A549 (cell line): ENCODE measurements at regions not wholly inside any gene's neighbourhood (a gene's known extent, or its start where the extent isn't known, plus 50 kb on each side); places are given as distances from the start of the nearest gene placed in this dataset.

Source experiments
- ATAC-seq, 2 experiments: fragments of 200-7000 bp in 1 of 2; fragments of >200 bp in 1 of 2; cut with Nextera tagmentation in 1 of 2; cut with Tn5 transposase in 1 of 2; 3 replicates each; pipeline versions ENCODE4 v1.8.0 to v1.9.1; 2018 to 2020; ENCODE audit warnings: mild to moderate bottlenecking in 1 of 2, moderate library complexity in 1 of 2
- CTCF ChIA-PET: fragments of 300-600 bp; sonication (Branson Sonifier 250); formaldehyde crosslinking; extraction: SDS; loops from one replicate; lab custom pipeline; 2021; ENCODE audit warnings: antibody characterized with exemption, inconsistent platforms; lab: Yijun Ruan, JAX
- POLR2A ChIA-PET: fragments of 350-600 bp; formaldehyde crosslinking; extraction: SDS; loops from one replicate; lab custom pipeline; 2021; ENCODE audit warnings: antibody characterized with exemption, inconsistent platforms; lab: Yijun Ruan, JAX
- DNase-seq, 2 experiments: peaks; one replicate each; pipeline versions ENCODE4 v3.0.0 to v3.0.0-alpha.2; 2011 to 2016; ENCODE audit warnings: low read depth in 1 of 2, low spot score in 1 of 2
- FAIRE-seq: peaks from 2 replicates; lab custom pipeline; 2011; peaks lifted over from hg19 to GRCh38; lab: Jason Lieb, UNC
- H3K27ac ChIP-seq, 2 experiments: fragments of >200 bp; sonication (Bioruptor Twin); formaldehyde crosslinking; 3 replicates each; pipeline ENCODE4 v1.5.1; 2016 to 2017
- H3K4me1 ChIP-seq: fragments of >200 bp; sonication (Bioruptor Twin); formaldehyde crosslinking; 3 replicates; pipeline ENCODE4 v1.6.1; 2016
- H3K4me2 ChIP-seq: fragments of >200 bp; sonication (Bioruptor Twin); formaldehyde crosslinking; 3 replicates; pipeline ENCODE4 v1.6.1; 2016
- H3K4me3 ChIP-seq: fragments of >200 bp; sonication (Bioruptor Twin); formaldehyde crosslinking; 3 replicates; pipeline ENCODE4 v1.5.1; 2016
- H3K9me3 ChIP-seq: fragments of >200 bp; sonication (Bioruptor Twin); formaldehyde crosslinking; 3 replicates; pipeline ENCODE4 v1.6.1; 2016
- ATOH8 ChIP-seq: fragments of 250-450 bp; sonication (Bioruptor Pico); IDR thresholded peaks from 2 replicates; pipeline ENCODE4 v1.5.0; 2020; ENCODE audit warnings: low read depth, mild to moderate bottlenecking, moderate library complexity
- CBX8 ChIP-seq: fragments of 200-600 bp; sonication (generic); IDR thresholded peaks from 2 replicates; pipeline ENCODE4 v1.6.1; 2016
- CHD2 ChIP-seq: fragments of 150-350 bp; IDR thresholded peaks from 2 replicates; pipeline ENCODE4 v1.6.1; 2014; ENCODE audit warnings: low read length; ENCODE audit not compliant: partially characterized antibody
- CTCF ChIP-seq: fragments of >200 bp; sonication (Bioruptor Twin); formaldehyde crosslinking; IDR thresholded peaks from 3 replicates; pipeline ENCODE4 v1.5.1; 2016
- E2F6 ChIP-seq: IDR thresholded peaks from 2 replicates; pipeline ENCODE4 v1.6.1; 2012; ENCODE audit warnings: low read depth, borderline replicate concordance
- EHMT2 ChIP-seq: fragments of 200-600 bp; sonication (generic); IDR thresholded peaks from 2 replicates; pipeline ENCODE4 v1.6.1; 2016; ENCODE audit warnings: antibody characterized with exemption, low read depth, mild to moderate bottlenecking, moderate library complexity
- ESRRA ChIP-seq: fragments of 150-350 bp; IDR thresholded peaks from 2 replicates; pipeline ENCODE4 v1.6.1; 2014; ENCODE audit warnings: mild to moderate bottlenecking, low read length, borderline replicate concordance
- FOSL2 ChIP-seq, 2 experiments: fragments of 450-650 bp in 1 of 2; fragments of >200 bp in 1 of 2; sonication (Bioruptor Twin) in 1 of 2; formaldehyde crosslinking; IDR thresholded peaks; 2 replicates each; pipeline versions ENCODE4 v1.5.0 to v1.6.1; 2016 to 2020; ENCODE audit warnings: mild to moderate bottlenecking in 1 of 2, moderate library complexity in 1 of 2
- FOXS1 ChIP-seq: fragments of 250-450 bp; sonication (Bioruptor Pico); IDR thresholded peaks from 2 replicates; pipeline ENCODE4 v1.5.0; 2020; ENCODE audit warnings: mild to moderate bottlenecking, moderate library complexity
- HEYL ChIP-seq: fragments of 250-450 bp; sonication (Bioruptor Pico); IDR thresholded peaks from 2 replicates; pipeline ENCODE4 v1.8.0; 2021; ENCODE audit warnings: mild to moderate bottlenecking, moderate library complexity
- HMGXB4 ChIP-seq: fragments of 250-450 bp; sonication (Bioruptor Pico); IDR thresholded peaks from 2 replicates; pipeline ENCODE4 v1.5.0; 2021; ENCODE audit warnings: mild to moderate bottlenecking, moderate library complexity, borderline replicate concordance
- HOXA7 ChIP-seq: fragments of 250-450 bp; sonication (Bioruptor Pico); IDR thresholded peaks from 2 replicates; pipeline ENCODE4 v1.5.0; 2020; ENCODE audit warnings: mild to moderate bottlenecking, moderate library complexity
- HOXB13 ChIP-seq: fragments of 250-450 bp; sonication (Bioruptor Pico); IDR thresholded peaks from 2 replicates; pipeline ENCODE4 v1.5.0; 2020; ENCODE audit warnings: low read depth, mild to moderate bottlenecking, moderate library complexity
- HOXB5 ChIP-seq: fragments of 250-450 bp; sonication (Bioruptor Pico); IDR thresholded peaks from 2 replicates; pipeline ENCODE4 v1.5.0; 2020; ENCODE audit warnings: mild to moderate bottlenecking, moderate library complexity
- JUNB ChIP-seq: fragments of >200 bp; sonication (Bioruptor Twin); formaldehyde crosslinking; IDR thresholded peaks from 2 replicates; pipeline ENCODE4 v1.6.1; 2016
- KDM1A ChIP-seq: fragments of 200-600 bp; sonication (generic); IDR thresholded peaks from 2 replicates; pipeline ENCODE4 v1.6.1; 2016; ENCODE audit warnings: low read depth, mild to moderate bottlenecking
- MAFK ChIP-seq: fragments of 450-650 bp; IDR thresholded peaks from 2 replicates; pipeline ENCODE4 v1.6.1; 2014; ENCODE audit not compliant: partially characterized antibody
- MYC ChIP-seq: IDR thresholded peaks from 2 replicates; pipeline ENCODE4 v1.6.1; 2012; ENCODE audit warnings: mild to moderate bottlenecking, inconsistent platforms, low read length, improper control_type of control experiment, borderline replicate concordance
- NFE2L2 ChIP-seq: fragments of 150-350 bp; conservative IDR thresholded peaks from 2 replicates; pipeline ENCODE4 v1.6.1; 2014; ENCODE audit warnings: low read length
- PBX3 ChIP-seq: IDR thresholded peaks from 2 replicates; pipeline ENCODE4 v1.6.1; 2012
- RARB ChIP-seq: fragments of 250-450 bp; sonication (Bioruptor Pico); IDR thresholded peaks from 2 replicates; pipeline ENCODE4 v1.8.0; 2021; ENCODE audit warnings: mild to moderate bottlenecking, moderate library complexity
- RCOR1 ChIP-seq: fragments of 150-350 bp; IDR thresholded peaks from 2 replicates; pipeline ENCODE4 v1.6.1; 2014; ENCODE audit warnings: antibody characterized with exemption, low read length, low read depth
- RFX5 ChIP-seq: fragments of 450-650 bp; IDR thresholded peaks from 2 replicates; pipeline ENCODE4 v1.7.1; 2014; ENCODE audit warnings: antibody characterized with exemption, mild to moderate bottlenecking, moderate library complexity
- RNF2 ChIP-seq: fragments of 200-600 bp; sonication (generic); IDR thresholded peaks from 2 replicates; pipeline ENCODE4 v1.6.1; 2016; ENCODE audit warnings: low read depth, mild to moderate bottlenecking, antibody characterized with exemption, moderate library complexity, borderline replicate concordance
- TFCP2L1 ChIP-seq: fragments of 250-450 bp; sonication (Bioruptor Pico); IDR thresholded peaks from 2 replicates; pipeline ENCODE4 v1.5.0; 2021; ENCODE audit warnings: mild to moderate bottlenecking
- TP53 ChIP-seq: fragments of 250-450 bp; sonication (Bioruptor Pico); IDR thresholded peaks from 2 replicates; pipeline ENCODE4 v1.5.0; 2021; ENCODE audit warnings: mild to moderate bottlenecking, moderate library complexity
- WGBS: methylation state at CpG from one replicate; pipeline ENCODE4 v1.1.6; 2017; ENCODE audit errors: missing lambda C conversion rate; 5-methylcytosine and 5-hydroxymethylcytosine counted together

- ATAC-seq: no peak
- POLR2A ChIA-PET: no interaction called here
These were observed 286.3 kb downstream of the NUAK1 start for GRCh38 chr12:105852496-105852895.

GRCh38 chr12:105852951-105853350 is 285.8 kb downstream of the NUAK1 start:
- FAIRE-seq: no peak
- H3K4me2 ChIP-seq: no peak overlapping the region
- TF ChIP-seq HOXB5 (CRISPR knock-in tag) (no peak), TP53 (CRISPR knock-in tag) (no peak), CHD2 (no peak), HOXA7 (CRISPR knock-in tag) (no peak), KDM1A (no peak), TFCP2L1 (CRISPR knock-in tag) (no peak), ATOH8 (CRISPR knock-in tag) (no peak), PBX3 (no peak), CBX8 (no peak), ESRRA (no peak), FOXS1 (no peak), E2F6 (no peak), HOXB13 (CRISPR knock-in tag) (no peak), JUNB (no peak), MYC (no peak), RFX5 (no peak), RCOR1 (no peak), FOSL2 (IDR thresholded peaks at IDR 0.05) (no peak), FOSL2 (CRISPR knock-in tag; IDR thresholded peaks at IDR 0.05) (no peak), MAFK (no peak)
- TF ChIP-seq, all 56 proteins: peak for 0
- ATAC-seq (no peak), DNase-seq (no peak)
- Histone ChIP-seq H3K27ac (no peak overlapping the region), H3K4me1 (no peaks in the 10 kb centered on the region), H3K9me3 (peaks cover 3% of the 10 kb centered on the region; the same call in 1 of the 3 replicates), H3K4me3 (no peak overlapping the region)
- POLR2A ChIA-PET: no interaction called here
- CTCF ChIA-PET: interaction anchor here (0.6 kb wide), 1 partner anchor 10 kb away, joined by 3 read pairs; no protein-coding TSS in a partner anchor
- 72% methylated on average over 2 of the region's 2 CpGs for WGBS

More at GRCh38 chr12:105852496-105852895, 286.3 kb downstream of the NUAK1 start:
- CTCF ChIA-PET: no interaction called here
- FAIRE-seq: no peak
- H3K4me2 ChIP-seq: no peak overlapping the region
- H3K4me1 ChIP-seq: no peaks in the 10 kb centered on the region
- no peak for DNase-seq
- TF ChIP-seq FOSL2 (IDR thresholded peaks at IDR 0.05): no peak
- TF ChIP-seq FOSL2 (CRISPR knock-in tag; IDR thresholded peaks at IDR 0.05): no peak
- TF ChIP-seq HOXB5 (CRISPR knock-in tag): no peak
- TF ChIP-seq EHMT2: no peak
- no peak for TF ChIP-seq KDM1A
- H3K27ac ChIP-seq: no peak overlapping the region
- 78% methylated on average over 7 of the region's 7 CpGs for WGBS
- no peak overlapping the region for H3K4me3 ChIP-seq
- H3K9me3 ChIP-seq: peaks cover 3% of the 10 kb centered on the region; the same call in 1 of the 3 replicates

- 31% methylated on average over 2 of the region's 2 CpGs for WGBS
- H3K4me1 ChIP-seq: no peaks in the 10 kb centered on the region
- DNase-seq: no peak
- POLR2A ChIA-PET: no interaction called here
- no peak overlapping the region for H3K4me2 ChIP-seq
- no peak overlapping the region for H3K4me3 ChIP-seq
- ATAC-seq: no peak
- CTCF ChIA-PET: interaction anchor here (0.9 kb wide), 1 partner anchor 9 kb away, joined by 3 read pairs; no protein-coding TSS in a partner anchor
- H3K9me3 ChIP-seq: peaks cover 3% of the 10 kb centered on the region; the same call in 1 of the 3 replicates
- FAIRE-seq: no peak
- no peak overlapping the region for H3K27ac ChIP-seq
- no peak for TF ChIP-seq HMGXB4 (CRISPR knock-in tag)
- no peak for TF ChIP-seq CTCF
- no peak for TF ChIP-seq RNF2
- TF ChIP-seq HOXB13 (CRISPR knock-in tag): no peak
- TF ChIP-seq MAFK: no peak
- no peak for TF ChIP-seq ATOH8 (CRISPR knock-in tag)
- no peak for TF ChIP-seq RARB (CRISPR knock-in tag)
- no peak for TF ChIP-seq NFE2L2
- TF ChIP-seq HEYL: no peak
These were observed 284.7 kb downstream of the NUAK1 start for GRCh38 chr12:105854071-105854470.
